Medulla oblongata (tissue), 1 donor: ENCODE measurements at regions not wholly inside any gene's neighbourhood (a gene's known extent, or its start where the extent isn't known, plus 50 kb on each side); places are given as distances from the start of the nearest gene placed in this dataset.

ENCODE experiments used
- DNase-seq: peaks from one replicate; pipeline ENCODE4 v3.0.0-alpha.2; 2015; ENCODE audit errors: extremely low spot score

- no peak for DNase-seq
Measured at GRCh38 chr9:27625751-27626150, 52.5 kb upstream of the C9orf72 start.

GRCh38 chr9:27626244-27627187, 53.2 kb upstream of the C9orf72 start:
- no peak for DNase-seq

GRCh38 chr9:27627188-27627564, 53.9 kb upstream of the C9orf72 start:
- DNase-seq, result no peak

- no peak for DNase-seq
Measured at GRCh38 chr9:27628311-27628710, 55.0 kb upstream of the C9orf72 start.

GRCh38 chr9:27629425-27629824, 56.1 kb upstream of the C9orf72 start:
- no peak for DNase-seq

GRCh38 chr9:27632254-27632653, 59.0 kb upstream of the C9orf72 start:
- no peak for DNase-seq

GRCh38 chr9:27633764-27634163, 60.5 kb upstream of the C9orf72 start:
- no peak for DNase-seq

- DNase-seq, result peak; percentile 51
Measured at GRCh38 chr9:27634879-27635278, 61.6 kb upstream of the C9orf72 start.

- no peak for DNase-seq
Measured at GRCh38 chr9:27638716-27639115, 65.4 kb upstream of the C9orf72 start.

GRCh38 chr9:27645161-27645840, 72.0 kb upstream of the C9orf72 start:
- no peak for DNase-seq

GRCh38 chr9:27653246-27653645, 80.0 kb upstream of the C9orf72 start:
- no peak for DNase-seq

- no peak for DNase-seq
Measured at GRCh38 chr9:27653957-27654356, 80.7 kb upstream of the C9orf72 start.

- peak; percentile 34 for DNase-seq
Measured at GRCh38 chr9:27654629-27655285, 81.5 kb upstream of the C9orf72 start.

- DNase-seq, result no peak
Measured at GRCh38 chr9:27655441-27655840, 82.2 kb upstream of the C9orf72 start.

- DNase-seq, result no peak
Measured at GRCh38 chr9:27659001-27659400, 85.7 kb upstream of the C9orf72 start.

- peak; percentile 31 for DNase-seq
Measured at GRCh38 chr9:27659571-27659970, 86.3 kb upstream of the C9orf72 start.

GRCh38 chr9:27660148-27660547, 86.9 kb upstream of the C9orf72 start:
- DNase-seq, result no peak

GRCh38 chr9:27663526-27663925, 90.2 kb upstream of the C9orf72 start:
- DNase-seq, result no peak

GRCh38 chr9:27664121-27664779, 91.0 kb upstream of the C9orf72 start:
- DNase-seq, result no peak

- no peak for DNase-seq
Measured at GRCh38 chr9:27665136-27665535, 91.9 kb upstream of the C9orf72 start.

GRCh38 chr9:27668280-27668679, 95.0 kb upstream of the C9orf72 start:
- DNase-seq, result no peak

- DNase-seq, result no peak
Measured at GRCh38 chr9:27671636-27672035, 98.4 kb upstream of the C9orf72 start.
